ENCODE measurements at regions not wholly inside any gene's neighbourhood (a gene's known extent, or its start where the extent isn't known, plus 50 kb on each side); places are given as distances from the start of the nearest gene placed in this dataset.

DNA sequence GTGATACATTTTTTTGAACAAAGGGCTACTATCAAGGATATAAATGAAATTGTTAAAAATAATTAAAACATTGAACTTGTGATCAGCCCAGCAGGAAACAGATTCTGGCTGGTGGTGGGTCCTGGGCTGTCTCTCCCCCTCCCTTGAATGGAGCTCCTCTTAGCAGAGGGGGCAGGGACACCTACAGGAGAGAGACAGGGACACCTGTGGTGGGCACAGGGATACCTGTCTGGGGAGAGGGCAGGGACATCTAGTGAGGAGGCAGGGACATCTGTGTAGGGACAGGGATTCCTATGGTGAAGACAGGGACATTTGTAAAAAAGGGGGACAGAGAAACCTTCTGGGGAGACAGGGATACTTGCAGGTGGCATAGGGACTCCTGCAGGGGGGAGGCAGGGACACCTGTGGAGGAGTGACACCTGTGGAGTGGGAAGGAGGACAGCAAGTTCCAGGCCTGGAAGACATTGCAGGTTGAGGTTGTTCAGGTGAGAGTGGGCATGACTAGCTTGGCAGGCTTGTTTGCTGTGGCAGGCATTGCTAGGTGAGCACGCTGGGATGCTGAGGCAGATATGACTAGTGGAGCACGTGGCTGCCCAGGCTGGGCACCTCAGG lies 264.2 kb downstream of the IRX2 start:
- H3K4me3 ChIP-seq (ENCODE audit: low read depth, low read length, poor library complexity, severe bottlenecking), result no peak overlapping the region
- H3K4me1 ChIP-seq (ENCODE audit: insufficient read depth, low read length, severe bottlenecking), result no peaks in the 10 kb centered on the region
- H3K27ac ChIP-seq (ENCODE audit: low read depth, low read length, poor library complexity, severe bottlenecking), result no peak overlapping the region
- H3K9ac ChIP-seq (ENCODE audit: low read length), result no peak overlapping the region
- no peaks in the 10 kb centered on the region for H3K9me2 ChIP-seq (ENCODE audit: low read depth, low read length)
- no peaks in the 10 kb centered on the region for H3K36me3 ChIP-seq (ENCODE audit: insufficient read depth, low read length)
- no peak overlapping the region for H2AFZ ChIP-seq (ENCODE audit: low read length)
- no peak for TF ChIP-seq EZH2 (IDR thresholded peaks at IDR 0.05; ENCODE audit: borderline replicate concordance, low read length)
- TF ChIP-seq CTCF (IDR thresholded peaks at IDR 0.05; ENCODE audit: low read length), result no peak
- no peaks in the 10 kb centered on the region for H3K79me2 ChIP-seq (ENCODE audit: insufficient read depth, low read length)
- no peaks in the 10 kb centered on the region for H3F3A ChIP-seq (ENCODE audit: insufficient read depth, low read length)
- no peaks in the 10 kb centered on the region for H4K20me1 ChIP-seq (ENCODE audit: insufficient read depth, low read length)
- no peaks in the 10 kb centered on the region for H3K27me3 ChIP-seq (ENCODE audit: insufficient read depth, low read length)
- H3K4me2 ChIP-seq (ENCODE audit: low read length), result no peak overlapping the region
- H3K9me3 ChIP-seq (ENCODE audit: low read length), result no peaks in the 10 kb centered on the region

- no peak overlapping the region for H3K4me2 ChIP-seq (ENCODE audit: low read length)
- H3K9me2 ChIP-seq (ENCODE audit: low read depth, low read length), result no peaks in the 10 kb centered on the region
- no peak for TF ChIP-seq EZH2 (IDR thresholded peaks at IDR 0.05; ENCODE audit: borderline replicate concordance, low read length)
- no peak for TF ChIP-seq CTCF (IDR thresholded peaks at IDR 0.05; ENCODE audit: low read length)
- H3K27ac ChIP-seq (ENCODE audit: low read depth, low read length, poor library complexity, severe bottlenecking), result no peak overlapping the region
- H4K20me1 ChIP-seq (ENCODE audit: insufficient read depth, low read length), result no peaks in the 10 kb centered on the region
- no peaks in the 10 kb centered on the region for H3K27me3 ChIP-seq (ENCODE audit: insufficient read depth, low read length)
- H3K9ac ChIP-seq (ENCODE audit: low read length), result no peak overlapping the region
- H2AFZ ChIP-seq (ENCODE audit: low read length), result no peak overlapping the region
- H3K9me3 ChIP-seq (ENCODE audit: low read length), result no peaks in the 10 kb centered on the region
- H3K36me3 ChIP-seq (ENCODE audit: insufficient read depth, low read length), result no peaks in the 10 kb centered on the region
- no peaks in the 10 kb centered on the region for H3K79me2 ChIP-seq (ENCODE audit: insufficient read depth, low read length)
- H3F3A ChIP-seq (ENCODE audit: insufficient read depth, low read length), result no peaks in the 10 kb centered on the region
- H3K4me3 ChIP-seq (ENCODE audit: low read depth, low read length, poor library complexity, severe bottlenecking), result no peak overlapping the region
- no peaks in the 10 kb centered on the region for H3K4me1 ChIP-seq (ENCODE audit: insufficient read depth, low read length, severe bottlenecking)
Measured at GRCh38 chr5:2486373-2486772, 265.1 kb downstream of the IRX2 start.

DNA sequence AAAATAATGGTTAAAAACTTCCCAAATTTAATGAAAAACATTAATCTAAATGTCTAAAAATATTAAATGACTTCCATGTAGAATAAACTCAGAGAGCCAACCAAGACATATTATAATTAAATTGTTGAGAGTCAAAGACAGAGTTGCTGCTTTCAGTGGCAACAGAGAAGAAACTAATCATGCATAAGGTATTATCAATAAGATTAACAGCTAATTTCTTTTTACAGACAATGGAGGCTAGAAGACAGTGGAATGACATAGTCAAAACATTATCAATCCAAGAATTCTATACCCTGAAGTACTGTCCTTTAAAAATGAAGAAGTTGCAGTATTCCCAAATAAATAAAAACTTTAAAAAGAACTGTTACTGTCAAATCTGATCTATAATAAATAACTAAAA lies 268.7 kb downstream of the IRX2 start:
- H3K27me3 ChIP-seq (ENCODE audit: insufficient read depth, low read length), result no peaks in the 10 kb centered on the region
- no peak for TF ChIP-seq EZH2 (IDR thresholded peaks at IDR 0.05; ENCODE audit: borderline replicate concordance, low read length)
- TF ChIP-seq CTCF (IDR thresholded peaks at IDR 0.05; ENCODE audit: low read length), result no peak
- H3K36me3 ChIP-seq (ENCODE audit: insufficient read depth, low read length), result no peaks in the 10 kb centered on the region
- no peaks in the 10 kb centered on the region for H3K9me3 ChIP-seq (ENCODE audit: low read length)
- H3F3A ChIP-seq (ENCODE audit: insufficient read depth, low read length), result no peaks in the 10 kb centered on the region
- H3K9ac ChIP-seq (ENCODE audit: low read length), result no peak overlapping the region
- H3K27ac ChIP-seq (ENCODE audit: low read depth, low read length, poor library complexity, severe bottlenecking), result no peak overlapping the region
- no peaks in the 10 kb centered on the region for H3K4me1 ChIP-seq (ENCODE audit: insufficient read depth, low read length, severe bottlenecking)
- no peaks in the 10 kb centered on the region for H3K9me2 ChIP-seq (ENCODE audit: low read depth, low read length)
- H3K79me2 ChIP-seq (ENCODE audit: insufficient read depth, low read length), result no peaks in the 10 kb centered on the region
- H2AFZ ChIP-seq (ENCODE audit: low read length), result no peak overlapping the region
- no peak overlapping the region for H3K4me3 ChIP-seq (ENCODE audit: low read depth, low read length, poor library complexity, severe bottlenecking)
- H4K20me1 ChIP-seq (ENCODE audit: insufficient read depth, low read length), result no peaks in the 10 kb centered on the region
- H3K4me2 ChIP-seq (ENCODE audit: low read length), result no peak overlapping the region

Data from OCI-LY1 (cell line).